ENCODE measurements at regions not wholly inside any gene's neighbourhood (a gene's known extent, or its start where the extent isn't known, plus 50 kb on each side); places are given as distances from the start of the nearest gene placed in this dataset.

DNA sequence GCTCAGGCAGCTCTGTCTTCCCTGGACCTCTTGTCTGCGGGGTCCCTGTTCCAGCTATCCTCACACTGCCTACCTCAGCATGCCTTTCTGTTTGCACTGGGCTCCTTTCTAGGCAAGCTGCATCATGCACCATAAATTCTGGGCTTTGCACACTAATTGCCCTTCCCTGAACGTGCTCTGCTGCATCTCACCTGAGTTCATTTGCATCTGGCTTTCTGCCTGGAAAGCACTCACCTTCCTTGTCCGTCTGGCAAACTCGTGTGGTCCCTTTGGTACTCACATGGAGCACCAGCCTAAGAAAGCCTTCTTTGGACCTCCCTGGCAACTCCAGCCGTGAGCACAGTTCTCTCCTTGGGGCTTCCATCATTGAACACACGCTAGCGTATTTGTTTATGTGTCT is 365.6 kb downstream of the SV2B start:
- no peak for ATAC-seq (replicated peaks in 6 of 8)
- WGBS, 10 experiments = 20 to 86% (median 75%) methylated on average over 1 to 7 of the region's 7 CpGs; no CpG with 5 or more reads in 2 of the 10 experiments

DNA sequence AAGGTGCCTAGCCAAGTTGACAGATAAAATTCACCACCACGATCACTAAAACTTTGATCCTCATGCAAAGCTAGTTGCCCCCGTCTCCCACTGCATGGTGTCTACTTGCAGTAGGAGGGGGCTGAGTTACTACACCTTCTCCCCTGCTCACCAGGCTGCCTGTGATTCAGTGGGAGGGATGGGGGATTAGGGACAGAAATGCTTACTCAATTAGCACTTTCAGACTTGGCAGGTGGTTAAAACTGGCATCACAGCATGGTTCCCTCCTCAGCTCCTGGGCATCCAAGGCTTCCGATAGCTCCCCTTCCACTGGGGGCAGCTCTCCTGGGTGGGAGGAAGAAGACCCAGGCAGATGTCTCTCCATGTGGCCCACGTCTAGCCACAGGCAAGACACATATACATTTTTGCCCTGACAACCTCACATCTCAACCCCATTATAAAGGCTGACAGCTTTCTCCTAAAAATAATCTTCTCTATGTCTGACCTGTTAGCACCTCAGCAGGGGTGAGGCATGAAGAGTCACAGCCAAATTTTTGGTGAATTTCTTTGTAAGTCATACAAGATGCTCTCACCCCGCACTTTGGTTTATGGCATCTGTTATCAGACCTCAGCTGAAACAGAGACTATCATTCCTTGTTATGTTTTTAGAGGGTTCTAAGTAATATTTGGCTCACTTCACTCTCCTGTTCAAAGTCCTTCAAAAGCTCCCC is 369.0 kb downstream of the SV2B start:
- no peaks in the 10 kb centered on the region for H3K4me1 ChIP-seq (replicated peaks in 1 of 2)
- no peak overlapping the region for H3K27ac ChIP-seq
- no peak for ATAC-seq (replicated peaks in 6 of 8)
- in situ Hi-C loops (cut with MboI; ENCODE audit: low pct_unique_long_range_greater_than_20kb in 2 of 9, low sequenced_read_pairs in 9 of 9, unreplicated experiment in 9 of 9) = no loop called here
- 20 to 100% (median 60%) methylated on average over 1 to 3 of the region's 5 CpGs; no CpG with 5 or more reads in 3 of the 10 experiments for WGBS, 10 experiments
- no peak overlapping the region for H3K4me3 ChIP-seq

More for the DNA sequence above, 365.6 kb downstream of the SV2B start:
- in situ Hi-C loops (cut with MboI; ENCODE audit: low pct_unique_long_range_greater_than_20kb in 2 of 9, low sequenced_read_pairs in 9 of 9, unreplicated experiment in 9 of 9) = no loop called here
- no peaks in the 10 kb centered on the region for H3K4me1 ChIP-seq (replicated peaks in 1 of 2)
- H3K27ac ChIP-seq = no peak overlapping the region
- H3K4me3 ChIP-seq = no peak overlapping the region

DNA sequence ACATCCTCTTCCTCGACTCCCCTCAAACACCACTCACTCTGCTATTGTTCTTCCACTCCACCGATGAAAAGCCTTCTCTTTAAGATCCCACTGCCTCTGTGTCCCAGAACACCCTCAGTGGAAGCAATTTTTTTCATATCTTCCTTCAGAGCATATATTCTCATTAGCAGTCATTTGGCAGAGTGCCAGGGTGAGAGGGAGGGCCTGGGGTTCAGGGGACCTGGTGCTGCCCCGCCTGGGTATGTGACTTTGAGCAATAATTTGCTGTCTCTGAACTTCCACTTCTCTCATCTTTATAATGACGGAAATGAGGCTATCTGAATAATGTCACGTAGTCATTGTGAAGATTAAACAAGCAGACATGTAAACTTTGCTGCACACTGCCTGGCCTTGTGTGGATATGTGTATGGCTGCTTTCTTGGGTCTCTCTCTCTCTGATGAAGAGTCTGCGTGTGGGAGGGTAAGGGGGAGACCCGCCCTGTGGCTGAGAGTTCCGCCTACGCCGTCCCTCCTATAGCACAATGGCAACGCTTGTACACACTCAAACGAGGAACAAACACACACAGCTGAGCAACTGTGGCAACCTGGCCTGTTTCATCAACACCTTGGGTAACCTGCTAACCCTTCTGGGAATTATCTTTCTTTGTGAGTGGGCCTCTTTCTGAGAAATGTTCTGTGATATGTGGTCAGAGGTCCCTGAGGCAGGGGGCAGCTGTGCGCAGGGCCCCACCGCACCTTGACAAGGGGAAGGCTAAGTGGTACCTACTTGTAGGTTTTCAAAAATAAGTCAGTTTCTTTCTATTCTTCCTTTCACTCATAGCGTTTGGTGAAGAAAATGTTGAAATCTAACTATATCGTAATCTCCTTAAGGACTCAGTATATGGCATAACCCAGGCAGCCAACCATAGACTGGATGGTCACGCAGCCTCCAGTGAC is 369.8 kb downstream of the SV2B start:
- in situ Hi-C loops (cut with MboI; ENCODE audit: low pct_unique_long_range_greater_than_20kb in 2 of 9, low sequenced_read_pairs in 9 of 9, unreplicated experiment in 9 of 9) = no loop called here
- ATAC-seq (replicated peaks in 6 of 8) = no peak
- Histone ChIP-seq H3K4me3 (no peak overlapping the region), H3K4me1 (replicated peaks in 1 of 2) (no peaks in the 10 kb centered on the region), H3K27ac (no peak overlapping the region)
- WGBS, 10 experiments = 60 to 89% (median 76%) methylated on average over 1 to 14 of the region's 17 CpGs; no CpG with 5 or more reads in 1 of the 10 experiments

DNA sequence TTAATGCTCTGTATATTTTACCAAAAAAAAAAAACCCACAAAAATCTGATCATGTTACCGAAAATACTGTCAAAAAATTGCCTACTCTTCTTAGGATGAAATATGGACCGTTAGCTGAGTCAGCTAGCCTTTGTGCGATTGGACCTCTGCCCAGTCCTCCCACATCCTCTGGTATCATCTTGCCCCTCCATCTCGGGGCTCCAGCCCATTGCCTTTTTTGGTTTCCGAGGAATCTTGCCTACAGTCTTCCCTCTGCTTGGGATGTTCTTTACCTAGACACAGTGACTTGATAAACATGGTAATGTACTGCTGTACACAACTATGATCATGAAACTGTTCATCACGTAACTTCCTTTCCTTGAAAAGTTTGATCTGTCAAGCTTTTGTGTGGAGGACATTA is 371.4 kb downstream of the SV2B start:
- no peak overlapping the region for H3K27ac ChIP-seq

DNA sequence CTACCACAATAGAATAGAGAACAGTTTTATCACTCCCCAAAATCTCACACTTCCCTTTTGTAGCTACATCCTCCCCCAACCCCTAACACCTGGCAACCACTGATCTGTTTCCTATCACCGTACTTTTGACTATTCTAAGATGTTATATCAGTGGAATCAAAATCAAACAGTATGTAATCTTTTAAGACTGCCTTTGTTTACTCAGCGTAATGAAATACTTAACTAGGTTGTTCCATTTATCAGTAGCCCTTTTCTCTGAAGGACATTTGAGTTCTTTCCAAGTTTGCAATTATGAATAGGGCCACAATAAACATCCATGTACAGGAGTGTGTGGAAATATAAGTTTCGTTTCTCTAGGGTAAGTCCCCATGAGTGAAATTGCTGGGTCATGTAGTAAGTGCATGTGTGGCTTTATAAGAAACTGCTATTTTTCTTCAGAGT is 372.3 kb downstream of the SV2B start:
- no peak for ATAC-seq (replicated peaks in 6 of 8)
- Histone ChIP-seq H3K27ac (no peak overlapping the region), H3K4me3 (no peak overlapping the region), H3K4me1 (replicated peaks in 1 of 2) (no peaks in the 10 kb centered on the region)
- WGBS, 10 experiments = 0 to 89% (median 60%) methylated on average over 2 to 3 of the region's 3 CpGs; no CpG with 5 or more reads in 2 of the 10 experiments
- in situ Hi-C loops (cut with MboI; ENCODE audit: low pct_unique_long_range_greater_than_20kb in 2 of 9, low sequenced_read_pairs in 9 of 9, unreplicated experiment in 9 of 9) = no loop called here

More for the DNA sequence above, 371.4 kb downstream of the SV2B start:
- Histone ChIP-seq H3K4me3 (no peak overlapping the region), H3K4me1 (replicated peaks in 1 of 2) (no peaks in the 10 kb centered on the region)
- WGBS, 10 experiments = 17 to 94% (median 69%) methylated on average over 1 to 6 of the region's 6 CpGs
- in situ Hi-C loops (cut with MboI; ENCODE audit: low pct_unique_long_range_greater_than_20kb in 2 of 9, low sequenced_read_pairs in 9 of 9, unreplicated experiment in 9 of 9) = no loop called here
- ATAC-seq (replicated peaks in 6 of 8) = no peak

DNA sequence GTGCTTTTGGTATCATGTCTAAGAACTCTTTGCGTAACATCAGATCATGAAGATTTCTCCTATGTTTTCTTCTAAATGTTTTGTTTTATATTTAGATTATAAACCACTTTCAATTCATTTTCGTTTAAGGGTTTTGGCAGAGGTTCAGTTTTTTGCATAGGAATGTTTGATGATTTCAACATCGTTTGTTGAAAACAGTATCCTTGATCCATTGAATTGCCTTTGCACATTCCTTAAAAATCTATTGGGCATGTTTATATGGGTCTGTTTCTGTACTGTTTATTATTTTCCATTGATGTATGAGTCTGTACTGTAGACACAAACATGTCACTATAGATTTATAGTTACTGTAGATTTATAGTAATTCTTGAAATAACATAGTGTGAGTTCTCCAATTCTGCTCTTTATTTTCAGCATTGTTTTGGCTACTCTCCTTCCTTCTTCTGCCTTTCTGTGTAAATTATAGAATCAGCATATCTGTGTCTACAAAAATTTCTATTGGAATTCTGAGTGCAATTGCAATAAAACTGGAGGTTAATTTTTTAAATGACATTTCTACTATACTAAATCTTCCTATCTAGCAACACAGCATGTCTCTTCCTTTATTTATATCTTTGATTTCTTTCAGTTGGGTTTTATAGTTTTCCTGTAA is 374.0 kb downstream of the SV2B start:
- Histone ChIP-seq H3K4me1 (replicated peaks in 1 of 2) (no peaks in the 10 kb centered on the region), H3K4me3 (no peak overlapping the region), H3K27ac (no peak overlapping the region)
- in situ Hi-C loops (cut with MboI; ENCODE audit: low pct_unique_long_range_greater_than_20kb in 2 of 9, low sequenced_read_pairs in 9 of 9, unreplicated experiment in 9 of 9) = no loop called here
- 33 to 79% (median 75%) methylated on average over 2 to 3 of the region's 3 CpGs for WGBS, 10 experiments
- ATAC-seq (replicated peaks in 6 of 8) = no peak

DNA sequence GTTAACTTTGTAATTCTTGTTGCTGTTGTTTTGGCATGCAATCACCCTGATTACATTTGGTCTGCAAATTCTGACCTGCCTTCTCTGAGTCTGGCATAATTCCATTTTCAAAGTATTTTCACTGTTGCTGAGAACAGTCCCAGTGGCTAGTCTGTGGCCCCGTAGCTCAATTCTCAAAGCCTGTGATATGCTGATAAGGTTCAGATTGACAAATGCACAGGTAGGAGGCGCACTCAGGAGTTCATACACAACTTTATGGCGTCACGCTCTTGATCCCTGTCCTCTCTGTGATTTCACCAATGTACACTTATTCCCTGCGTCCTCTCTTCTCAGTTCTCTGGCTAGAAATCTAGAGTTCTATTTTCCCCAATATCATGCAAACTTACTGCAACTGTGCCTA is 376.6 kb upstream of the SLCO3A1 start:
- Histone ChIP-seq H3K4me3 (no peak overlapping the region), H3K4me1 (replicated peaks in 1 of 2) (no peaks in the 10 kb centered on the region), H3K27ac (no peak overlapping the region)
- 54 to 100% (median 82%) methylated on average over 1 to 5 of the region's 5 CpGs; no CpG with 5 or more reads in 3 of the 10 experiments for WGBS, 10 experiments
- in situ Hi-C loops (cut with MboI; ENCODE audit: low pct_unique_long_range_greater_than_20kb in 2 of 9, low sequenced_read_pairs in 9 of 9, unreplicated experiment in 9 of 9) = no loop called here
- ATAC-seq (replicated peaks in 6 of 8) = no peak

DNA sequence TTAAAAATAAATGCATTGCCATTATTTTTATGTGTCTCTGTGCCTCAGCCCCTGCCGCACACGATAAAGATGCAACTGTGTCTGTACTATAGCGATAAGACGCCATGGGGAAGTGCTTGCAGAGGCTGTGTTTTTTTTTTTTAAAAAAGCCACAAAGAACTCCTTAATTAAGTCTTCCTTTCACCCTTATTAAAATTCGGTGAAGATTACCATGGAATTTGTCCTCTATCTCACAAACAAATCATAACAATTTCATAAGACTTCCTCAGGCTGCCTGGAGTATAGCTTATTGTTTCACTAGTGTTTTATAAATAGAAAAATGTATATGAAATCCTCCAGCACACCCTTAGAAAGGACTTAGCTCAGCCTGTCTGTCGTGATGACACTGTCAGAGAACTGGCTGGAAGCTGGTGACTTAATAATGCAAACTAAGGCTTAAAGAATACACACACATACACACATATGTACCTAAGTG is 374.8 kb upstream of the SLCO3A1 start:
- 57 to 100% (median 85%) methylated on average over 1 to 6 of the region's 6 CpGs for WGBS, 10 experiments
- in situ Hi-C loops (cut with MboI; ENCODE audit: low pct_unique_long_range_greater_than_20kb in 2 of 9, low sequenced_read_pairs in 9 of 9, unreplicated experiment in 9 of 9) = no loop called here
- no peaks in the 10 kb centered on the region for H3K4me1 ChIP-seq (replicated peaks in 1 of 2)
- no peak overlapping the region for H3K27ac ChIP-seq
- ATAC-seq (replicated peaks in 6 of 8) = peak in 2 of 8 experiments; percentile 40 to 44
- H3K4me3 ChIP-seq = no peak overlapping the region

DNA sequence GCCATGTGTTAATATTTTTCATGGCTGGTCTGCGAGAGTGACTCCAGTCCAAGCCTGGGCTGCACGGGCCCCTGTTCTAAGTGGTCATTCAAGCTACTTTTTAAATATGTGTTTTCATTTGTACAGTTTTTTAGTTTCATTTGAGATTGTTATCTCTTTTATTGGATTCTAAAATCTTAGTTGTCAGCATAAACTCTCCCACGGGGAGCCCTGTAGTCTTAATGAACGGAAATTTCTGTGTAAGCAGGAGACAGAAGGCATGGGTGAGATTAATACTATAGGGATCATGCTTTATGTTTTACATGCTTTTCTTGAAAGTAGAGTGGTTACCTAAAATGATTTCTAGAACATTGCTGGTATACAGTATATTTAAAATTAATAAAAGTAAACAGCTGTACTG is 373.1 kb upstream of the SLCO3A1 start:
- in situ Hi-C loops (cut with MboI; ENCODE audit: low pct_unique_long_range_greater_than_20kb in 2 of 9, low sequenced_read_pairs in 9 of 9, unreplicated experiment in 9 of 9) = no loop called here
- 40 to 100% (median 80%) methylated on average over 1 to 4 of the region's 4 CpGs; no CpG with 5 or more reads in 1 of the 10 experiments for WGBS, 10 experiments
- no peak overlapping the region for H3K4me3 ChIP-seq
- ATAC-seq (replicated peaks in 6 of 8) = no peak
- H3K27ac ChIP-seq = no peak overlapping the region
- H3K4me1 ChIP-seq (replicated peaks in 1 of 2) = no peaks in the 10 kb centered on the region

DNA sequence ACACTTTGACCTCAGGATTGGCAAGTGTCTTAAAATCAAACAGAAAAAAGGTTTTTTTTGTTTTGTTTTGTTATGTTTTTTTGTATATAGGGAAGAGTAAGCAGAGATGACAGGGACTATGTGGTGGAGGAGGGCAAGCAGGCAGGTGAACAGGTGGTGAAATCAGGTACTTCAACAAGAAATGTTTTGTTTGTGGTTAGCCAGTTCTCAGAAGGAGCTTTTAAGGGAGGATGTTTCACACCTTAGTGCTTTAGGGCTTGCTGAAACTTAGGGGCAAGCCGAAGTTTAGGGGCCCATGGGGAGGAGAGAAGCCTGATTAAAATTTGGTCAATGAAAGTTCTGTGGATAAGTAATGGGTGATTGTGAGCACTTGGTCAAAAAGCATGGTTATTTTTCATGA is 370.7 kb upstream of the SLCO3A1 start:
- in situ Hi-C loops (cut with MboI; ENCODE audit: low pct_unique_long_range_greater_than_20kb in 2 of 9, low sequenced_read_pairs in 9 of 9, unreplicated experiment in 9 of 9) = no loop called here
- Histone ChIP-seq H3K4me1 (replicated peaks in 1 of 2) (no peaks in the 10 kb centered on the region), H3K27ac (no peak overlapping the region), H3K4me3 (no peak overlapping the region)
- WGBS, 10 experiments = 0 to 83% (median 30%) methylated on average over 1 of the region's 1 CpG; no CpG with 5 or more reads in 3 of the 10 experiments
- no peak for ATAC-seq (replicated peaks in 6 of 8)

DNA sequence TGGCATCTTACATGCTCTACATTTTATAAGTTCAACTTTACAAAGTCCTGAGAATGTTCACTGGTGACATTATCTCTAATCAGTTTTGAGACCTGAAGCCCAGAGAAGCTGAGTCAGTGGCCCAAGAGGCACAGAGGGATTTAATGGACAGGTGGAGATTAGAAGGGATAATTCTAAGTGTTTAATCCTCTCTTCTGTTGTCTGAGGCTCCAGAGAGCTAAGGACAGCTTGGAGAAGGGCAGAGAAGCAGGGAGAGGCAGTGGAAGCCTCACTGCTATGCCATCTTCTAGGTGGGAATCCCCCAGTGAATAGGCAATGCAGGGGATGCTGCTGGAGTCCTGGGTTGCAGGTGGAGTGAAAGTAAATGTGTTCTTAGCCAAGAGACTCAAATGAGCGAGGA is 369.4 kb upstream of the SLCO3A1 start:
- H3K4me3 ChIP-seq = no peak overlapping the region
- no peak overlapping the region for H3K27ac ChIP-seq
- in situ Hi-C loops (cut with MboI; ENCODE audit: low pct_unique_long_range_greater_than_20kb in 2 of 9, low sequenced_read_pairs in 9 of 9, unreplicated experiment in 9 of 9) = no loop called here
- WGBS, 10 experiments = 0 to 83% (median 61%) methylated on average over 1 of the region's 1 CpG; no CpG with 5 or more reads in 4 of the 10 experiments
- H3K4me1 ChIP-seq (replicated peaks in 1 of 2) = no peaks in the 10 kb centered on the region
- no peak for ATAC-seq (replicated peaks in 6 of 8)

DNA sequence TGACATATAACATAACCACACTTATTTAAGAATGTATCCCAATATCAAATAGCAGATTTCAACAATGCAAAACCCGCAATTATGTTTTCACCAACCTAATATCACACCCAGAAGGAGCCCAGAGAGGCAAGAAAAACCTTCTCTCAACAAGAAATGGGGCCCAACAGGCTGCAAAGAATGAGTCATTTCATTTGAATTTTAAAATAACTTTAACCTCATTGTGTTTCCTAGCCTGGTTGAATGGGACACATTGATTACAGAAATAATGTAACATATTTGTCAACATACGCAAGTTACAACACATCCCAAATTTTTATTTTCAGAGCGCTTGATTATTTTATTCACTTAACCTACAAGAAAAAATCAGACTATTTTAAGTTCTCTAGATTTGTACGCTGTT is 365.1 kb upstream of the SLCO3A1 start:
- in situ Hi-C loops (cut with MboI; ENCODE audit: low pct_unique_long_range_greater_than_20kb in 2 of 9, low sequenced_read_pairs in 9 of 9, unreplicated experiment in 9 of 9) = no loop called here
- H3K4me1 ChIP-seq (replicated peaks in 1 of 2) = no peaks in the 10 kb centered on the region
- no peak overlapping the region for H3K27ac ChIP-seq
- no peak overlapping the region for H3K4me3 ChIP-seq
- 23 to 90% (median 66%) methylated on average over 1 to 4 of the region's 4 CpGs for WGBS, 10 experiments
- peak in 2 of 8 experiments; percentile 50 to 77 for ATAC-seq (replicated peaks in 6 of 8)

DNA sequence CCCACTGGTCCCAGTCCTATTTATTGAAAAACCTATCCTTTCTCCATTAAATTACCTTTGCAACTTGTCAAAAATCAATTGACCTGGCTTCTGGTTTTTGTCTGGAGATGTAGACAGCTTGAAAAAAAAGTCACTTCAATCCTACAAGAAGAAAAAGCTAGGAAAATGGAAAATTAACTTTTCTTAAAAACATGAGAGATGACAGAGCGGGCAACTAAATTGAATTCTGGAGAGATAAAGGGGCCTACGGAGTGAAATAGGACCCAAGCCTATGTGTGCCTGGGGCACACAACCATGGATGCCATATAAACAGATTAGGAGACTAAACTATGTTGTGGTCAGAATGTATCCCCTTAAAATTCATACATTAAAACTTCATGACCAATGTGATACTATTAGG is 363.3 kb upstream of the SLCO3A1 start:
- in situ Hi-C loops (cut with MboI; ENCODE audit: low pct_unique_long_range_greater_than_20kb in 2 of 9, low sequenced_read_pairs in 9 of 9, unreplicated experiment in 9 of 9) = no loop called here
- Histone ChIP-seq H3K4me3 (no peak overlapping the region), H3K27ac (no peak overlapping the region), H3K4me1 (replicated peaks in 1 of 2) (no peaks in the 10 kb centered on the region)
- no peak for ATAC-seq (replicated peaks in 6 of 8)
- 46 to 100% (median 83%) methylated on average over 2 of the region's 2 CpGs; no CpG with 5 or more reads in 3 of the 10 experiments for WGBS, 10 experiments
